ENCODE measurements at regions not wholly inside any gene's neighbourhood (a gene's known extent, or its start where the extent isn't known, plus 50 kb on each side); places are given as distances from the start of the nearest gene placed in this dataset.
"Not testable (repeated sequence)": the region's sequence is repeated elsewhere in the genome, so short reads cannot be mapped to it uniquely, and the experiment has no call there.

DNA sequence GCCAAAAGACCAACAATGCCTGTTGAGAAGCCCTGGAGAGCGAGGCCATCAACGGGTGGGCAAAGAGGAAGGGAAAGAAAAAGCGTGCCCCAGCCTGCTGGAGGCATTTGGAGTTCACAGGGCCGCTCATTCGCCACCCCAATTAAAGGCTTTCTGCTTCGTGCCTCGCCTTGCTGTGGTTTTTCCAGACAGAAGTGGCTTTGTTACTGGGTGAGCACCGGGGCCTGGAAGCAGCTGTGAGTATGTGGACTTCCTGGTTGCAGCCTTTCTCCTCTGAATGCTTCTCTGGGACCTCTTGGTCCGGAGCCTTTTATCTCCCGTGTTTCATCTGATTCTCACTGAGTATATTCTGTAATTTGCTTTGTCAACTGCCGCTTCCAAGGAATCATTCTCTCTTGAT is 118.1 kb upstream of the EGR2 start:
- no peak for DNase-seq
- no peaks in the 10 kb centered on the region for H3K27me3 ChIP-seq
- H3K4me3 ChIP-seq, result no peak overlapping the region
- no peaks in the 10 kb centered on the region for H3K4me1 ChIP-seq
- peak in 3 of 4 donors; percentile 41 to 77 (median 70) for ATAC-seq
- H3K27ac ChIP-seq, result peak overlapping the region in 5 of 12 donors; percentile 51 to 80 (median 74)
- 67 to 74% (median 69%) methylated on average over 11 of the region's 11 CpGs for WGBS, 4 donors
- TF ChIP-seq POLR2A (IDR thresholded peaks at IDR 0.05), result no peak
- no peak for TF ChIP-seq CTCF (IDR thresholded peaks at IDR 0.05)
- intact Hi-C loops (cut with DNase I), result no loop called here
- no peaks in the 10 kb centered on the region for H3K9me3 ChIP-seq
- no peaks in the 10 kb centered on the region for H3K36me3 ChIP-seq

DNA sequence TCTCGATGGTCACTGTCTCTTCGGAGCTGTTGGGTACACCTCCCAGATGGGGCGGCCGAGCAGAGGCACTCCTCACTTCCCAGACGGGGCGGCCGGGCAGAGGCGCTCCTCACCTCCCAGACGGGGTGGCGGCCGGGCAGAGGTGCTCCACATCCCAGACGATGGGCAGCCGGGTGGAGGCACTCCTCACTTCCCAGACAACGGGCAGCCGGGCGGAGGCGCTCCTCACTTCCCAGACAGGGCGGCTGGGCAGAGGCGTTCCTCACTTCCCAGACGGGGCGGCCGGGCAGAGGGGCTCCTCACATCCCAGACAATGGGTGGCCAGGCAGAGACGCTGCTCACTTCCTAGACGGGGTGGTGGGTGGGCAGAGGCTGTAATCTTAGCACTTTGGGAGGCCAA is 112.6 kb upstream of the EGR2 start:
- peak in 1 of 5 donors; percentile 58 for DNase-seq
- H3K27me3 ChIP-seq; H3K9me3 ChIP-seq; ATAC-seq; intact Hi-C loops (cut with DNase I); H3K36me3 ChIP-seq; H3K27ac ChIP-seq; H3K4me1 ChIP-seq; H3K4me3 ChIP-seq: not testable (repeated sequence)
- WGBS, 4 donors, result 80 to 93% (median 91%) methylated on average over 16 to 24 of the region's 24 CpGs

DNA sequence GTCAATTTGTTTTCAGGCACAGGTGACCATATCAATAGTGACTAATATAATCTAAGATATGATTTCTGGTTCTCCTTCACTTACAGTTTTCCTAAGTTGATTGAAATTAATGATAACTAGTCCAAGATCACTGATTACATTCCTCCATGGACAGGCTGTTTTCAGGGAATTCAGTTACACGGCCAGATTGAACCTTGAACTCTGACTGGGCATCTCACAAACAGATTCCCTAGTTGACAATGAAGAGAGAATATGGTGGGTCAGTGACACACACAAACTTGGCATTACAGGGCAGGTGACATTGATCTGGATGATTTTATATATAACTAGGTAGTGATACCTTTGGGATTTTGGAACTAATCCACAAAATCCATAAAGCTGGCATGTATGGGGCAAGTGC is 110.2 kb upstream of the EGR2 start:
- DNase-seq (no peak), ATAC-seq (no peak)
- H3K9me3 ChIP-seq, result no peaks in the 10 kb centered on the region
- no peaks in the 10 kb centered on the region for H3K36me3 ChIP-seq
- TF ChIP-seq POLR2A (IDR thresholded peaks at IDR 0.05) (no peak), CTCF (IDR thresholded peaks at IDR 0.05) (no peak)
- H3K4me1 ChIP-seq, result no peaks in the 10 kb centered on the region
- intact Hi-C loops (cut with DNase I), result no loop called here
- peaks cover 0 to 7% (median 0%) of the 10 kb centered on the region in 9 donors for H3K27me3 ChIP-seq
- 60 to 81% (median 76%) methylated on average over 1 of the region's 1 CpG for WGBS, 4 donors
- no peak overlapping the region for H3K27ac ChIP-seq
- H3K4me3 ChIP-seq, result no peak overlapping the region

DNA sequence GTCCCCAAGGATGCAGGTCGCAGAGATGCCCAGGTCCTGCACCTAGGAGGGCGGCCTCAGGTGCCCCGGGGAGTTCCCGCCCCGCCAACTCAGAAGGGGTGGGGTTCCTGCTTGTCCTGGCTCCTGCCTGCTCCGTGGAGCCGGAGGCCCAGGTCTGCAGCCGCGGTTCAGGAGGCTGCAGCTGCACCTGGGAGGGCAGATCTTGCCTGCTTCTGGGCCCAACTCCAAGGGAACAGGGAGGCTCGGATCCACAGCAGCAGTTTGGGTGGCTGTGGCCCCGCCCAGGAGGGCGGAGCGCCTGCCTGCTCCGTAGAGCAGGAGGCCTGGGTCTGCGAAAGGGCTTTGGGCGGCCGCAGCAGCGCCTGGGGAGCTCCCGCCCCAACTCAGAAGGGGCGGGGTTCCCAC is 108.2 kb upstream of the EGR2 start:
- Histone ChIP-seq H3K27me3 (peaks cover 0 to 7% (median 0%) of the 10 kb centered on the region in 9 donors), H3K4me3 (no peak overlapping the region), H3K9me3 (no peaks in the 10 kb centered on the region), H3K4me1 (no peaks in the 10 kb centered on the region), H3K27ac (no peak overlapping the region), H3K36me3 (no peaks in the 10 kb centered on the region)
- WGBS, 4 donors, result 41 to 71% (median 66%) methylated on average over 18 to 20 of the region's 20 CpGs
- no peak for TF ChIP-seq POLR2A (IDR thresholded peaks at IDR 0.05)
- TF ChIP-seq CTCF (IDR thresholded peaks at IDR 0.05), result no peak
- no peak for DNase-seq
- intact Hi-C loops (cut with DNase I), result no loop called here
- no peak for ATAC-seq

- DNase-seq (no peak), ATAC-seq (no peak)
- Histone ChIP-seq H3K36me3 (no peaks in the 10 kb centered on the region), H3K4me3 (no peak overlapping the region), H3K27ac (no peak overlapping the region), H3K27me3 (peaks cover 0 to 7% (median 0%) of the 10 kb centered on the region in 9 donors), H3K4me1 (peaks cover 0 to 16% (median under 1%) of the 10 kb centered on the region in 12 donors), H3K9me3 (no peaks in the 10 kb centered on the region)
- WGBS, 4 donors, result 84 to 89% (median 88%) methylated on average over 3 of the region's 3 CpGs
- no peak for TF ChIP-seq CTCF (IDR thresholded peaks at IDR 0.05)
- no peak for TF ChIP-seq POLR2A (IDR thresholded peaks at IDR 0.05)
- intact Hi-C loops (cut with DNase I), result no loop called here
Observed at GRCh38 chr10:62919776-62920175, 103.6 kb upstream of the EGR2 start.
